ENCODE measurements at regions not wholly inside any gene's neighbourhood (a gene's known extent, or its start where the extent isn't known, plus 50 kb on each side); places are given as distances from the start of the nearest gene placed in this dataset.

- DNase-seq (ENCODE audit: low read depth, low spot score) (no peak), FAIRE-seq (no peak)
- intact Hi-C loops (cut with micrococcal nuclease) = no loop called here
- BruUV-seq (replicated peaks) = no TSS peak
- Histone ChIP-seq H3K4me2 (ENCODE audit: insufficient read depth, low read length) (no peak overlapping the region), H3K27ac (ENCODE audit: insufficient read depth, low read depth, low read length) (no peak overlapping the region), H3K9ac (replicated peaks; ENCODE audit: extremely low read depth, insufficient read depth, low read length) (no peak overlapping the region), H4K20me1 (replicated peaks; ENCODE audit: control insufficient read depth, extremely low read depth, insufficient read depth, low read length) (no peaks in the 10 kb centered on the region), H3K4me1 (ENCODE audit: control insufficient read depth, extremely low read depth, insufficient read depth, low read length) (no peaks in the 10 kb centered on the region), H3K79me2 (ENCODE audit: control insufficient read depth, insufficient read depth, low read length) (no peaks in the 10 kb centered on the region), H3K9me3 (replicated peaks; ENCODE audit: control insufficient read depth, insufficient read depth, low read length) (peaks cover 3% of the 10 kb centered on the region), H3K9me1 (replicated peaks; ENCODE audit: control insufficient read depth, extremely low read depth, insufficient read depth, low read length) (no peaks in the 10 kb centered on the region), H3K27me3 (ENCODE audit: control insufficient read depth in 2 of 2, insufficient read depth in 2 of 2, low read length in 2 of 2) (no peaks in the 10 kb centered on the region), H3K36me3 (ENCODE audit: control insufficient read depth in 2 of 2, extremely low read depth in 1 of 2, insufficient read depth in 2 of 2, low read length in 2 of 2) (no peaks in the 10 kb centered on the region), H3K4me3 (replicated peaks in 1 of 3; ENCODE audit: insufficient read depth in 1 of 3, low read depth in 1 of 3, low read length in 3 of 3) (no peak overlapping the region), H2AFZ (ENCODE audit: low read depth, low read length) (no peak overlapping the region)
- CTCF ChIA-PET = no interaction called here
- no peak for TF ChIP-seq MAX (IDR thresholded peaks at IDR 0.05; ENCODE audit: insufficient read depth, insufficient read length)
- no peak for TF ChIP-seq POLR2AphosphoS5 (IDR thresholded peaks at IDR 0.05; ENCODE audit: insufficient read depth, low read depth, low read length)
- TF ChIP-seq GATA2 (IDR thresholded peaks at IDR 0.05; ENCODE audit: insufficient read depth, insufficient read length, low read depth, low read length) = no peak
- POLR2A ChIA-PET = no interaction called here
- dilution Hi-C loops (cut with MboI; ENCODE audit: extremely low pct_ligation_motif_present, low sequenced_read_pairs) = no loop called here
Measured at GRCh38 chr5:101520417-101520816, 617.3 kb upstream of the ST8SIA4 start.

- CTCF ChIA-PET = no interaction called here
- DNase-seq (ENCODE audit: low read depth, low spot score) (no peak), FAIRE-seq (no peak)
- Histone ChIP-seq H3K4me1 (ENCODE audit: control insufficient read depth, extremely low read depth, insufficient read depth, low read length) (no peaks in the 10 kb centered on the region), H3K36me3 (ENCODE audit: control insufficient read depth in 2 of 2, extremely low read depth in 1 of 2, insufficient read depth in 2 of 2, low read length in 2 of 2) (no peaks in the 10 kb centered on the region), H3K79me2 (ENCODE audit: control insufficient read depth, insufficient read depth, low read length) (no peaks in the 10 kb centered on the region), H3K4me3 (replicated peaks in 1 of 3; ENCODE audit: insufficient read depth in 1 of 3, low read depth in 1 of 3, low read length in 3 of 3) (no peak overlapping the region), H3K9me3 (replicated peaks; ENCODE audit: control insufficient read depth, insufficient read depth, low read length) (peaks cover 3% of the 10 kb centered on the region), H3K9me1 (replicated peaks; ENCODE audit: control insufficient read depth, extremely low read depth, insufficient read depth, low read length) (no peaks in the 10 kb centered on the region), H2AFZ (ENCODE audit: low read depth, low read length) (no peak overlapping the region), H3K9ac (replicated peaks; ENCODE audit: extremely low read depth, insufficient read depth, low read length) (no peak overlapping the region), H4K20me1 (replicated peaks; ENCODE audit: control insufficient read depth, extremely low read depth, insufficient read depth, low read length) (no peaks in the 10 kb centered on the region), H3K27me3 (ENCODE audit: control insufficient read depth in 2 of 2, insufficient read depth in 2 of 2, low read length in 2 of 2) (no peaks in the 10 kb centered on the region), H3K4me2 (ENCODE audit: insufficient read depth, low read length) (no peak overlapping the region), H3K27ac (ENCODE audit: insufficient read depth, low read depth, low read length) (no peak overlapping the region)
- no peak for TF ChIP-seq GATA2 (IDR thresholded peaks at IDR 0.05; ENCODE audit: insufficient read depth, insufficient read length, low read depth, low read length)
- TF ChIP-seq EZH2 (IDR thresholded peaks at IDR 0.05; ENCODE audit: borderline replicate concordance, low read depth, low read length, severe bottlenecking) = no peak
- TF ChIP-seq JUN (IDR thresholded peaks at IDR 0.05; ENCODE audit: borderline replicate concordance, insufficient read depth, insufficient read length, low read depth) = no peak
- no peak for TF ChIP-seq MAX (IDR thresholded peaks at IDR 0.05; ENCODE audit: insufficient read depth, insufficient read length)
- no peak for TF ChIP-seq MYC (IDR thresholded peaks at IDR 0.05; ENCODE audit: low read depth, low read length)
- TF ChIP-seq POLR2AphosphoS5 (IDR thresholded peaks at IDR 0.05; ENCODE audit: insufficient read depth, low read depth, low read length) = no peak
- no peak for TF ChIP-seq CTCF (IDR thresholded peaks at IDR 0.05; ENCODE audit: extremely low read depth in 1 of 2, insufficient read depth in 1 of 2, low read depth in 1 of 2, low read length in 2 of 2)
- TF ChIP-seq FOS (IDR thresholded peaks at IDR 0.05; ENCODE audit: borderline replicate concordance, insufficient read depth, low read length) = no peak
- TF ChIP-seq POLR2A (IDR thresholded peaks at IDR 0.05; ENCODE audit: low read depth, low read length) = no peak
- POLR2A ChIA-PET = no interaction called here
- dilution Hi-C loops (cut with MboI; ENCODE audit: extremely low pct_ligation_motif_present, low sequenced_read_pairs) = no loop called here
- no TSS peak for BruUV-seq (replicated peaks)
- intact Hi-C loops (cut with micrococcal nuclease) = no loop called here
Measured at GRCh38 chr5:101517795-101518194, 614.7 kb upstream of the ST8SIA4 start.
